ENCODE measurements at regions not wholly inside any gene's neighbourhood (a gene's known extent, or its start where the extent isn't known, plus 50 kb on each side); places are given as distances from the start of the nearest gene placed in this dataset.

DNA sequence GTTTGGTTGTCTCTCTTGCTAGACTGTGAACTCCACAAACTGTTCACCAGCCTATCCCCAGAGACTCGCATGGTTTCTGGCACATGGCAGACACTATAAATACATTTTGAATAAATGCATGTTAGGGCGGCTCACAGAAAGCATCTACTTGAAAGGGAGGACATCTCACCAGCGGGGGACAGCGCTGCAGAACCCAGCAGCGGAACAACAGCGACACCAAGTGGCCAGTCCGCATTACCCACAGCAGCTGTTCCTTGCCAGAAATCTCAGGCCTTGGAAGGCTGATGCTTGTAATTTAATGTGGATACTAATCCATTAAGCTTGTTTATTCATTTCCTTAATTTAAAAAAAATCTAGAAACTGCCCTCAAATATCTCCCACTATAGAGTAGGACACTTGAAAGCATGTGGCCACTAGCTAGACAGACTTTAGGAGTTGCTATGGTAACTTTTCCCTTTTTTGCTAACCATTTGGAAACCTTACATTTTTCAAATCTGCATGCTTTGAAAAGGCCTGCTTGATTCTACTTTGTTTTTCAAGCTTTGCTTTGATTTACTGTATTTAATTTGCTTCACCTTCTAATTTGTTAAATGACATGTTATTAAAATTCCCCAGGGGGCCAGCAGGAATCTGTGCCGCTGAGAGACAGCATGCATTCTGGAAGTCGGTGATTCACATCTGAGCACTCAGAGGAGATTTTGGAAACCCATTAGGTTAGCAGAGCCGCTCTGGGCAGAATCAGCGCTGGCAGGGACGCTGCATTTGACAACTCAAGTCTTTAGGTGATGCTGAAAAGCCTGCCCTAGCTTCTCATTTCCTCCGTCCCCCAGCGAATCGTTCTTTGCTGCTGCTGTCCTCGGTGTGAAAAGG is 63.5 kb upstream of the SSX2IP start:
- no TSS peak for BruUV-seq (replicated peaks)
- Histone ChIP-seq H4K20me1 (replicated peaks; ENCODE audit: control insufficient read depth, extremely low read depth, insufficient read depth, low read length) (no peaks in the 10 kb centered on the region), H3K9ac (replicated peaks; ENCODE audit: extremely low read depth, insufficient read depth, low read length) (no peak overlapping the region), H3K27me3 (ENCODE audit: control insufficient read depth in 2 of 2, insufficient read depth in 2 of 2, low read length in 2 of 2) (peaks cover 8 to 12% of the 10 kb centered on the region in 2 experiments), H3K9me3 (replicated peaks; ENCODE audit: control insufficient read depth, insufficient read depth, low read length) (no peaks in the 10 kb centered on the region), H3K4me2 (ENCODE audit: insufficient read depth, low read length) (no peak overlapping the region), H3K79me2 (ENCODE audit: control insufficient read depth, insufficient read depth, low read length) (no peaks in the 10 kb centered on the region), H3K9me1 (replicated peaks; ENCODE audit: control insufficient read depth, extremely low read depth, insufficient read depth, low read length) (no peaks in the 10 kb centered on the region), H3K4me1 (ENCODE audit: control insufficient read depth, extremely low read depth, insufficient read depth, low read length) (no peaks in the 10 kb centered on the region), H2AFZ (ENCODE audit: low read depth, low read length) (peak overlapping the region; percentile 70), H3K36me3 (ENCODE audit: control insufficient read depth in 2 of 2, extremely low read depth in 1 of 2, insufficient read depth in 2 of 2, low read length in 2 of 2) (no peaks in the 10 kb centered on the region), H3K27ac (ENCODE audit: insufficient read depth, low read depth, low read length) (no peak overlapping the region), H3K4me3 (replicated peaks in 1 of 3; ENCODE audit: insufficient read depth in 1 of 3, low read depth in 1 of 3, low read length in 3 of 3) (no peak overlapping the region)
- intact Hi-C loops (cut with micrococcal nuclease) (loop anchor here (1.0 kb wide), 5 partner anchors 132 to 822 kb away; no protein-coding TSS in a partner anchor), dilution Hi-C loops (cut with MboI; ENCODE audit: extremely low pct_ligation_motif_present, low sequenced_read_pairs) (no loop called here)
- peak; percentile 82 for FAIRE-seq
- ChIA-PET POLR2A (no interaction called here), CTCF (interaction anchor here (0.6 to 4.8 kb wide), 45 partner anchors 9 to 848 kb away, joined by 3 to 76 read pairs (median 4); partner anchors contain the start of genes GNG5, PRKACB and SPATA1)
- TF ChIP-seq GATA2 (IDR thresholded peaks at IDR 0.05; ENCODE audit: insufficient read depth, insufficient read length, low read depth, low read length) (no peak), JUN (IDR thresholded peaks at IDR 0.05; ENCODE audit: borderline replicate concordance, insufficient read depth, insufficient read length, low read depth) (no peak)
- TF ChIP-seq, protein P1, sequence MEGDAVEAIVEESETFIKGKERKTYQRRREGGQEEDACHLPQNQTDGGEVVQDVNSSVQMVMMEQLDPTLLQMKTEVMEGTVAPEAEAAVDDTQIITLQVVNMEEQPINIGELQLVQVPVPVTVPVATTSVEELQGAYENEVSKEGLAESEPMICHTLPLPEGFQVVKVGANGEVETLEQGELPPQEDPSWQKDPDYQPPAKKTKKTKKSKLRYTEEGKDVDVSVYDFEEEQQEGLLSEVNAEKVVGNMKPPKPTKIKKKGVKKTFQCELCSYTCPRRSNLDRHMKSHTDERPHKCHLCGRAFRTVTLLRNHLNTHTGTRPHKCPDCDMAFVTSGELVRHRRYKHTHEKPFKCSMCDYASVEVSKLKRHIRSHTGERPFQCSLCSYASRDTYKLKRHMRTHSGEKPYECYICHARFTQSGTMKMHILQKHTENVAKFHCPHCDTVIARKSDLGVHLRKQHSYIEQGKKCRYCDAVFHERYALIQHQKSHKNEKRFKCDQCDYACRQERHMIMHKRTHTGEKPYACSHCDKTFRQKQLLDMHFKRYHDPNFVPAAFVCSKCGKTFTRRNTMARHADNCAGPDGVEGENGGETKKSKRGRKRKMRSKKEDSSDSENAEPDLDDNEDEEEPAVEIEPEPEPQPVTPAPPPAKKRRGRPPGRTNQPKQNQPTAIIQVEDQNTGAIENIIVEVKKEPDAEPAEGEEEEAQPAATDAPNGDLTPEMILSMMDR (IDR thresholded peaks at IDR 0.05; ENCODE audit: extremely low read depth in 1 of 2, insufficient read depth in 1 of 2, low read depth in 1 of 2, low read length in 2 of 2) = peak; percentile 90 to 93
- DNase-seq (ENCODE audit: low read depth, low spot score) = peak; percentile 71

Data from endothelial cell of umbilical vein (primary cell).